Endometrial microvascular endothelial cells (primary cell): ENCODE measurements at regions not wholly inside any gene's neighbourhood (a gene's known extent, or its start where the extent isn't known, plus 50 kb on each side); places are given as distances from the start of the nearest gene placed in this dataset.

ENCODE experiments used
- in situ Hi-C: cut with HindIII; loops from 2 replicates; pipeline ENCODE4 v1.10.0; 2017; ENCODE audit warnings: low sequenced_read_pairs, low pct_unique_long_range_greater_than_20kb; ENCODE audit errors: inconsistent ontology term

DNA sequence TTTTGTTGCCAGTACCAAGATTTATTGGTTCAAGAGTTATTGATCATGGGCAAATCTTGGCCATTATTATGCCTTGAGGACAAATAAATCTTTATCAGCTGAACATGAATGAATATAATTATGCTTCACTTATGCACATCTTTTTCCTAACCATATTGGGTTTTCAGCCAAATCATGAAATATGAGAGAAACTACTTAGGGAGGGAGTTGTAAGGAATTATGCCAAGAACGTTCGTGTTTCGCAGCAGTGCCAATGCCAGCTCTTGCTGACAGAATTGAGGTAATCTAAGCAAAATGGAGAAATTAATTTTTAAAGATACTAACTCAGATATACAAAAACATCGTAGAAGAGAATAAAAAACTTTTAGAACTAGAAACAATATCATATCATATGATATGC is 301.1 kb upstream of the SASH1 start:
- in situ Hi-C loops: no loop called here

DNA sequence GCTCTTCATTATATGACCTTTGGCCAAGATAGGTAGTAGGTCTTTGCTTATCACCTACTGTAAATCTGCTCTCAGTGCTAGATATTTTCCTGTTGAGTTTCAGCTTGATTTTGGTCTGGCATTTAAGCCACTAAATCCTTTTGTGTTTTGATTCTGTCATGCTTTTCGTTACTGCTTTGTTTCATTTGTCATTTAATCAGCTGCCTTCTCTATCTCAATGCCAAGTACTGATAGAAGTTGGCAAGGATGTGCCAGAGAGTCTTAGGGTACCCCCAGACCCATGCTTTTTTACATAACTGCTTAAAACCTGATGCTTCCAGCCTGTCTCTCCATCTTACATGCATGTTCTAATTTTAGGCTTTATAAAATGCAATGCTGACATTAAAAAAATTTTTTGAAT is 300.1 kb upstream of the SASH1 start:
- in situ Hi-C loops: no loop called here

DNA sequence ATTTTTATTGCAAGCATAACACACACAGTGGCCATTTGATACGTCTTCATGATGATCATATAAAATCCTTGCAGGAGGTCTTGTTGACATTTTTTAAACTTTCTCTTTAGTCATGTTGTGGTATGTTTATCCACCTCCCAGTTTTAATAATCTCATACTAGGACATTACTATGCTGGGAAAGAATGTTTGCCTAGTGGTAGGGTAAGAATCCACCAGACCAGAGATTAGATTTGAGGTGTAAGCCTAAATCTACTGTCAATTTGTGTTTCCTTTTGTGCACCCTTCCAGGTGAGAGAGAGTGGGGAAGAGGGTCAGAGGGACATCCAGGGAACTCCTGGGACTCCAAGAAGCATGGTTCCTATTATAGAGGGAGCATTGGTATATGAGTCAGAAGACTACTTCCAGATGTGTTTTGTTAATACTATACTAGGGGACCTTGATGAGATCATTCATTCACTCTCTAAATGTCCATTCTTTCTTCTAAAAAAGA is 298.3 kb upstream of the SASH1 start:
- in situ Hi-C loops: no loop called here

DNA sequence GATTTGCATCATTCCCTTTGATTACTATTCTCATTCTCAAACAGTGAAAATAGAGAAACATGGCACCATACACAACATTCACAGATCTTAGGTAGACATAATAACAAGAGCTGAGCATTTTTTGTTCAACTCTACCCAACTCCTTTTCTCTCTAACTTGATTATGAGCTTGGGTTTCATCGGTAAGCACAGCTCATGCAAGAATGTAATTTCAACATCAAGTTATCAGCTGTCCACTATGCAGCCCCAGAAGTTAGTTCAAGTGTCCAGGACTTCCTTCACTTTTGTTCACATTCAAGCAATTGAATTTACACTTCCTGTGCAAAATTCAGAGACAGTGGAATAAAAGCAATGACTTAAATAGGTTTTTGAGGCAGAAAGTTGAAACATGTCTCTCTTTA is 297.7 kb upstream of the SASH1 start:
- in situ Hi-C loops: no loop called here

DNA sequence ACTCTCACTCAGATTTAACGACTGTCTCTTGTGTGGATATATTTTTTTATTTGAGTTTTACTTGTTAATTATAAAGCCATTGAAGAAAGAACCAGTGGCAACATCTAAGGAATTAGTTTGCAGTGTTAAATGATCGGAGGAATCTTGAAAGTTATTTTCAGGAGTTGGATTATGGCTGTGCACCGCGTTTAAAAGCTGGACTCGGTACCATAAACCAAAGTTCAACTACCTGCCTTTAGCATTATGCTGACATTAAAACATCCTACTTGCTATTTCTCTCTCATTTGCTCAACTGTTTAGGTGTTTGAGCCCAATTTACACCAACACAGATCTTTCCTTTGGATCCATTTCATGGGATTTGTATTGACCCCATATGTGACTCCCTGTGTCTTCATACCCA is 289.4 kb upstream of the SASH1 start:
- in situ Hi-C loops: no loop called here

DNA sequence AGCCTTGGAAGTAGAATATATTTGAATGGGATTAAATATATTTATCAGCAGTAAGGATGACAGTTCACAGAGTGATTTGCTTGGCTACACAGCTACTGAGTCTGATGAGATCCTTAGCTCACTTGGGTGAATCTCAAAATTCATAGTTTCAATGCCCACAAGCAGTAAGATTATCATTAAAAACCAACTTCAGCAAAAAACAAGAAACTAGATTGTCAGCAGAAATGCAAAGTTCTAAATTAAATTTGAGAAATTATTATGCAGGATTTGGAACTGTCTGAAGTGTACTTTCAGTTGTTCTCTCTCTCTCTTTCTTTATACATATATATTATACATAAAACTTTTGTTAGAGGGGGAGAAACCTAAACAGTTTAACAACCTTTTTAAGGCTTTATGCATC is 288.8 kb upstream of the SASH1 start:
- in situ Hi-C loops: no loop called here

DNA sequence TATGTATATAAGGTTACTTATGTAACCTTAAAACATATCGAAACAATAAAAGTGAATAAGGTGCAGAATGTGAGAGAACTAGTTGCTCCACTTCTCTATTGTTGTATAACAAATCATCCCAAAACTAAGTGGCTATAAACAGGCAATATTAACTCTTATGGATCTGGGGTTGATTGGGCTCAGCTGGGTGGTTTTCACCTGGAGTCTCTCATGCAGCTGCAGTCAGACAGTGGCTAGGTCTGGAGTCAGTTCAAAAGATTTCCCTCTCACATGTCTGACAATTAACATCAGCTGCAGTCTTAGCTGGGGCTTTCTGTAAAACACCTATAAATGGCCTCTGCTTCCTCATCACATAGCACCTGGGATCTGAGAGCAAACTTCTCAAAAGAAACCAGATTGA is 288.4 kb upstream of the SASH1 start:
- in situ Hi-C loops: no loop called here

DNA sequence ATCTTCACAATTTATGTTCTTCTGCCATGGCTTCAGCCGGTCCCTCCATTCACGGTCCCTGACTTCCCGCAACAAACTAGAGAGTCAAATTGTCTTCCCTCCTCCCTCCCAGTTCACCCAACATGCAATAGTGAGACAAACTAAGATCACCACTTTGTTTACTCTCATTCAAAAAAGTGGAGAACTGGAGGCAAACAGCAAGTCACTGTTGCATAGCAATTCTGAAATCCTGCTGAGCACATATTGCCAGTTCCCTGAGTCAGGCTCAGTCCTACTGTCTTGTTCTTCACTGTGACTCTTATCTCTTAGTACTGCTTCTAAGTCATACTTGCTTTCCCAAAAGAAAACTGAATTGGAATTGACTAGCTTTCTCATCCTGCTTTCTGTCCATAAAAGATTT is 287.2 kb upstream of the SASH1 start:
- in situ Hi-C loops: no loop called here

DNA sequence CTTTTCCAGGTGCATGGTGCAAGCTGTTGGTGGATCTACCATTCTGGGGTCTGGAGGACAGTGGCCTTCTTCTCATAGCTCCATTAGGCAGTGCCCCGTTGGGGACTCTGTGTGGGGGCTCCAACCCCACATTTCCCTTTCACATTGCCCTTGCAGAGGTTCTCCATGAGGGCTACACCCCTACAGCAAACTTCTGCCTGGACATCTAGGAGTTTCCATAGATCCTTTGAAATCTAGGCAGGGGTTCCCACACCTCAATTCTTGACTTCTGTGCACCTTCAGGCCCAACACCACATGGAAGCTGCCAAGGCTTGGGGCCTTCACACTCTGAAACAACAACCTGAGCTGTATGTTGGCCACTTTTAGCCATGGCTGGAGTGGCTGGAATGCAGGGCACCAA is 282.8 kb upstream of the SASH1 start:
- in situ Hi-C loops: no loop called here

DNA sequence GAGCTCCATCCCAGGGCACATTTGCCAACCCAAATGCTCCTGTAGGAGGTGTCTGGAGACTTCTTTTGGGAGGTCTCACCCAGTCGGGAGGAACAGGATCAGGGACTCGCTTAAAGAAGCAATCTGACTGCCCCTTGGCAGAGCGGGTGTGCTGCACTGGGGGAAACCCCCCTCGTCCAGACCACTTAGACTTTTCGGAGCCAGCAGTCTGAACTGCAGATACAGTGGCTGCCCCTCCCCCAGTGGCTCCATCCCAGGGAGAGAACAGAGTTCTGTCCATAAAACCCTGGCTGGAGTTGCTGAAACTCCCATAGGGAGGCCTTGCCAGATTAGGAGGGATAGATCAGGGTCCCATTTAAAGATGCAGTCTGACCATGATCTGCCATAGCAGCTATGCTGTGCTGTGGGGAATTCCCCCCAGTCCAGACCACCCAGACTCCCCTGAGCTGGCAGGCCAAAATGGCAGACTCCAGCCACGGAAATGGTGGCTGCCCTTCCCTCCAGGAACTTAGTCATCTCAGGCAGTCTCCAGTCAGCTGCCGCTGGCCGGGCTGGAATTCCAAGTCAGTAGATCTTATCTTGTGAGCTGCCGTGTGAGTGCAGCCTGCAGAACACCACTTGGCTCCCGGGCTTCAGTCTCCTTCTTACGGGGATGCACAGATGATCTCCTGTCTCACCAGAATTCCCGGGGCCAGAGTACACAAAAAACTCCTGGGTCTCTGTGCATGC is 278.1 kb upstream of the SASH1 start:
- in situ Hi-C loops: no loop called here

DNA sequence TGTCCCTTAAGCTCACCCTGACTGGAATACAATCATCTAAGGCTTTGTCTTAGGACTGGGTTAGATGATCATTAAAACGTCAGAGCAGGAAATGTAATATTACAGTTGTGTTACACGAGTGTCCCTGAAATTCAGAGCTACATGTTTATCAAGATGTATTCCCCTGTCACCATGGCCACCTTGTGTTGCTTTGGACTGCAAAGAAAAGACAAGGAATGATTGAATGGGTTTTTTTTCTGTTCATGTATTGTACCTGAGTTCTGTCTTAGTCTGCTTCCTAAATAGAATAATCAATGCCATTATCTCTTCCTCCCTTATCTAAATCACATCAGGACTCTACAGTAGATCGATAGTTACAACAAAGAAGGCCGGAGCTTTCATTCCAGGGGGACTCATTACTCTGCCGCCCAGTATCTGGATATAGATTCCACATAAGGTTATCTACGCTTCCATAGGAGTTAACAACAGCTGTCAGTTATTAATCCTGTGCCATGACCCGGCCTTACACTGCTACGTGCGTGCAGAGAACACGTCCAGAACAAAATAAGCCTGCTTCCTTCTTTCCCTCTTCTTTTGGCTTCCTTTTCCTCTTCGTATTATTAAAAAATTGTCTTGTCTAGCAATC is 274.1 kb upstream of the SASH1 start:
- in situ Hi-C loops: no loop called here

DNA sequence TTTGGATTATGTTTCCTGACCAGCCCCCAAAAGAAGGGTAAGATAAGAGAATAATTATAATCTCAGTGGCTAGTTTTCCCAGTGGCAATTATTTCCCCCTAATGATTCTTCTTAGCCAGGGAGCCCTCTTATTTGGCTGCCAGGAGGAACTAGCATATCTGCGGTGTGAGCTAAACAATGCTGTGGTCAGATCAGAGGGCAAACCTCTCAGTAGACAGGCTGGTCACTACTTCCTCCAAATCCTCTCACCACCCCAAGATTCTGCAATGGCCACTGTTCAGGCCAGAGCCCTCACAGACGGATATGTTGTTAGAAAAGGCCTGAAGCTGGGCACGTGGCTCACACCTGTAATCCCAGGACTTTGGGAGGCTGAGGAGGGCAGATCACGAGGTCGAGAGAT is 273.4 kb upstream of the SASH1 start:
- in situ Hi-C loops: no loop called here

DNA sequence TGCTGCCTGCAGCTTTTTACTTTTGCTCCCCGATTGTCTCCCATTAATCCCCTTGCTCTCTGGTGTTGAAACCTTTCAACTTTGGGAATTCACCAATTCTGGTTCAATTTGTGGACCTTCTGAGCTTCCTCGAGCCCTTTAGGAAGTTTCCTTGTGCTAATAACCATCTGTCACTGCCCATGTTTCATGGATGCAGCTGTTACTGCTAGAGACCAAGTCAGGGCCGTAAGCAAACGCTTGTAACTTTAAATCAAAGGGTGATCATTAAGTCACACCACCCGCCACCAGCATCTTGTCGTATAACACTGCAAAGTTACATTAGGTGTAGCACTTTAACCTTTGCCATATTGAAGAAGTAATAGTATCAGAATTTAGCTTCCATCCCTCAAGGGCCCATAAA is 268.3 kb upstream of the SASH1 start:
- in situ Hi-C loops: no loop called here

DNA sequence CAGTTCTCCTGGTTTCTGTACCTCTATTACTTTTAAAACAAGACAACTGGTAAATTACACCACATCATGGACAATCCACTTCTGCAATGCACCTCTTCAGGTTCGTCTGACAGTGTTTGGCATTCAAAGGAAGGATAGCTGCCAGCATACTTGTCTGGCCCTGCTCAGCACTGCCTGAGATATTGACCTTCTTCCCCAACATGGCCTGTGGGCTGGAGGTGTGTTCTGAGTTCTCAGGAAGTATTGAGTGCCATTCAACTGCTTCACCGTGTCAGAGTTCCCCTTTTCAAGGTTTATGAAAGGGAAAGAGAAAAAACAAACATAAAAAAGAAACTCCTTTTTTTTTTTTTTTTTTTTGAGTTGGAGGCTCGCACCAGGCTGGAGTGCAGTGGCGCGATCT is 267.9 kb upstream of the SASH1 start:
- in situ Hi-C loops: no loop called here

DNA sequence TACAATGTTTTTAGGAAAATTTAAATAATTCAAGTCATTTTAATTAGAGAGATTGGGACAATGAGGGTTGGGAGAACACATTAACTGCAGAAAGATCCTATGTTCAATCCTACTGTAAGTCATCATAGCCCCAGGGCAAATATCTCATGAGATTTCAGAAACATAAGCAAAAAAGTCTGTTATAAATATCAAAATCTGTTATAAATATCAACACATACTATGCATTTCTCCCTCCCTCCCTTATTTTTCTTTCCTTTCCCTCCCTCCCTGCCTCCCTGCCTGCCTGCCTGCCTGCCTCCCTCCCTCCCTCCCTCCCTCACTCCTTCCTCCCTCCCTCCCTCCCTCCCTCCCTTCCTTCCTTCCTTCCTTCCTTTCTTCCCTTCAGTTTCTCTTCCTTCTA is 267.3 kb upstream of the SASH1 start:
- in situ Hi-C loops: no loop called here

DNA sequence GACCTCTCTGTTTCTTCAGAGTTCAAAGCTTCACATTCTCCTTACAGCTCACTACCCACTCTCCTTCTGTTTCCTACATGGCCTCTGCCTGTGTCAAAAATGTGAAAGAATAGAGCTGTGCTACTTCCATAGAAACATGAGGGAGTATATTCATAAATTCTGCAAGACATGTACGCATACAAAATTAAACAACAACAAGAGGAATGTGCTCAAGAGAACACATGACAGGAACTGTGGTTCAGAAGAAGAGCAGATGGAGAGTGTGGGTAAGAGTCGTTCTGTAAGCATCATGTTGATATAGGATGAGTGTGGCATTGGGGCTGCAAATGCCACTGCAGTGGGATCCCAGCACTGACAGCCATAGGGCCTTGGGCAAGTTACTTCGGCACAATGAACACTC is 266.6 kb upstream of the SASH1 start:
- in situ Hi-C loops: no loop called here

DNA sequence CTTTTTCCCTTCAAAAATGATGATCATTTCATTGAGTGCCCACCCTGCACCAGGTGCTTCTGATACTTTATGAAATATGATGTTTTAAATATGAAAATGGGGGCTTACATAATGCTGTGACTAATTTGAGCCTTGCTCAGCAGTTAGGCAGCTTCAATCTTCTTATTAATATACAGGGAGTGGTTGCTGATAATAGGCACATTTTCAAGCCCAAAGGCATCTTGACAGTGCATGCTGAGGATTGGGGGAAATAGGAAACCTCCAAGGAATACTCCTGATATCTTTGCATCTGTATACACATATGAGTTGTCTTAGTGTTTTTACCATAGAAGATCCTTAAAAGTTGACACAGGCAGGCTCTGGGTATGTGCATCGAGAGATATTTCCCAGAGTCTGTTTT is 262.3 kb upstream of the SASH1 start:
- in situ Hi-C loops: no loop called here

DNA sequence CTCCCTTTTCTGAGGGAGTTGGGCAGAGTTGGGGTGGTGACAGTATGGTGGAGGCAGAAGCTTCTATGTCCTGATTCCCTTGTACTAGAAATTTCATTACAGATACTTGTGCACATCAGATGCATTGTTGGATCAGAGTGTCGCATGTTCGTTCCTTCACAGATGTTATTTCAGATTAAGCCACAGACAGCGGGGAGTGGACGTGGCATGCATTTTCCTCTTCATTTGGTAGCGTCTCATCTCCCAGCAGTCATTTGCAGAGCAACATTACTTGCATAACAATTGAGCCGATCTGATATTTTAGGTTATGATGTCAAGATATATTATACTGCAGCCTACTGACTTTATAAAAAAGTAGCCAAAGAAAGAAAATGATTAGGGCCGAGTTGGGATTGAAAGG is 261.6 kb upstream of the SASH1 start:
- in situ Hi-C loops: no loop called here

DNA sequence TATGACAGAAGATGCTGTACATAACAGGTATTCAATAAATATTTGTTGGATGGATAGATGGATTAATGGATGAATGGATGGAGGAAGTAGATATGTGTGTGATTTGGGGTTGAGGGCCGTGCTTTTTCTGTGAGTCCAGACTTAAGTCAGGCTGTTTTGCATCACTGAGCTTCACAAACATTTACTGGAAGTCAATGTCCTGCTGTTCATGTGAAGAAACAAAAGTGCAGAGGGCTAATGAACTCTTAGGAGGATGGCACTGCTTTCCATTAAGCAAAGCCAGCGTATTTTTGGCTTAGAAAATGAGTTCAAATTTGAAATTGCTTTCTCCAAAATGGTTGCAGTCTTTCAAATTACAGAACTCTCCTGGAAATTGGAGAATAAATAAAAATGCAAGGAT is 260.6 kb upstream of the SASH1 start:
- in situ Hi-C loops: no loop called here

DNA sequence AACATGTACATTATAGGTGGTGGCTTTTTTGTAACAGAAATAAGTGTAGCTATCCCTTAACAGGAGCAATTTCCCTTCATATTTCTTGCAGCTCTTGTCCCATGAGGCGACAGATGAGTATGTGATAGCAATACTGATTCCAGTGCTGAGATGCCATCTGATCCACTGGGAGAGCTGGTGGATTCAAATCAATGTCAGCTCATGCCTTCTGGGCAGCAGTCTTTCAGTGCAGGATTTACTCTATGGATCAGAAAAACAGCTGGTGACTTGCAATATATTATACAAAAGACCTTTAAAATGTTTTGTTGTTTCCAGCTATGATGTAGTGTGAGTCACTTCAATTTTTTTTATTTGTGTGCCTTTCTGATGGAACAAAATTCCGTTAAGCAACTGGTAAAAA is 259.9 kb upstream of the SASH1 start:
- in situ Hi-C loops: no loop called here
